OCI-LY7 (cell line): ENCODE measurements at regions not wholly inside any gene's neighbourhood (a gene's known extent, or its start where the extent isn't known, plus 50 kb on each side); places are given as distances from the start of the nearest gene placed in this dataset.

Experiments used
- BruUV-seq: library from RNA; stranded (reverse); fragments of 400-500 nt; replicated peaks from 2 replicates; lab custom pipeline; 2021; lab: Mats Ljungman, UMichigan
- CTCF ChIA-PET: fragments of 300-600 bp; sonication (Branson Sonifier 250); formaldehyde crosslinking; loops from one replicate; lab custom pipeline; 2022; ENCODE audit warnings: antibody characterized with exemption; ENCODE audit not compliant: unreplicated experiment; lab: Charles Lee
- POLR2A ChIA-PET: fragments of 300-600 bp; sonication (Branson Sonifier 250); formaldehyde crosslinking; loops from one replicate; lab custom pipeline; 2022; ENCODE audit warnings: antibody characterized with exemption; lab: Charles Lee
- DNase-seq: peaks from one replicate; pipeline ENCODE4 v3.0.0-alpha.2; 2015; ENCODE audit warnings: low spot score
- H2AFZ ChIP-seq: fragments of 200-600 bp; sonication (generic), shearing (Covaris generic); 2 replicates; pipeline ENCODE4 v1.6.1; 2014; ENCODE audit warnings: mild to moderate bottlenecking, antibody characterized with exemption, low read length, moderate library complexity
- H3K27ac ChIP-seq: fragments of 200-600 bp; sonication (generic); 2 replicates; pipeline ENCODE4 v1.5.1; 2014; ENCODE audit warnings: mixed run types, low read depth, mild to moderate bottlenecking, moderate library complexity, low read length, inconsistent platforms; ENCODE audit not compliant: poor library complexity, severe bottlenecking
- H3K36me3 ChIP-seq: fragments of 200-600 bp; sonication (generic); 2 replicates; pipeline ENCODE4 v1.6.1; 2014; ENCODE audit warnings: mild to moderate bottlenecking, antibody characterized with exemption, low read length, moderate library complexity, mixed read lengths; ENCODE audit not compliant: insufficient read depth
- H3K4me1 ChIP-seq: fragments of 200-600 bp; sonication (generic); 2 replicates; pipeline ENCODE4 v1.5.1; 2014; ENCODE audit warnings: mild to moderate bottlenecking, low read length; ENCODE audit not compliant: insufficient read depth, poor library complexity, severe bottlenecking
- H3K4me2 ChIP-seq: fragments of 200-600 bp; sonication (generic); 2 replicates; pipeline ENCODE4 v1.6.1; 2014; ENCODE audit warnings: mild to moderate bottlenecking, low read length
- H3K4me3 ChIP-seq: fragments of 200-600 bp; sonication (generic); 2 replicates; pipeline ENCODE4 v1.5.1; 2014; ENCODE audit warnings: mild to moderate bottlenecking, low read depth, low read length; ENCODE audit not compliant: poor library complexity, severe bottlenecking
- H3K79me2 ChIP-seq: fragments of 200-600 bp; sonication (generic); 2 replicates; pipeline ENCODE4 v1.6.1; 2016; ENCODE audit warnings: low read depth, mild to moderate bottlenecking, low read length, moderate library complexity, mixed read lengths; ENCODE audit not compliant: insufficient read depth
- H3K9me2 ChIP-seq: fragments of 200-600 bp; sonication (generic); 2 replicates; pipeline ENCODE4 v1.6.1; 2016; ENCODE audit warnings: mild to moderate bottlenecking, low read length, mixed read lengths; ENCODE audit not compliant: insufficient read depth
- H3K9me3 ChIP-seq: fragments of 200-600 bp; sonication (generic); 2 replicates; pipeline ENCODE4 v1.6.1; 2014; ENCODE audit warnings: mild to moderate bottlenecking, mixed run types, low read length, mixed read lengths
- H4K20me1 ChIP-seq: fragments of 200-600 bp; sonication (generic); 2 replicates; pipeline ENCODE4 v1.6.1; 2014; ENCODE audit warnings: mild to moderate bottlenecking, antibody characterized with exemption, low read length, moderate library complexity, mixed read lengths; ENCODE audit not compliant: insufficient read depth
- EZH2phosphoT487 ChIP-seq: fragments of 200-600 bp; sonication (generic); IDR thresholded peaks from 2 replicates; pipeline ENCODE4 v1.6.1; 2018; ENCODE audit warnings: low read depth, borderline replicate concordance, mild to moderate bottlenecking, mixed run types, antibody characterized with exemption, low read length, moderate library complexity, mixed read lengths
- intact Hi-C: fragments of 100-400 bp; cut with micrococcal nuclease; formaldehyde crosslinking; loops from one replicate; pipeline ENCODE4 v1.10.0; 2022; ENCODE audit not compliant: unreplicated experiment
- TF ChIP-seq, protein P1 (sequence below): fragments of 200-600 bp; sonication (generic); conservative IDR thresholded peaks from 2 replicates; pipeline ENCODE4 v1.5.1; 2014; ENCODE audit warnings: mild to moderate bottlenecking, antibody characterized with exemption, low read length, moderate library complexity, mixed read lengths

DNA sequence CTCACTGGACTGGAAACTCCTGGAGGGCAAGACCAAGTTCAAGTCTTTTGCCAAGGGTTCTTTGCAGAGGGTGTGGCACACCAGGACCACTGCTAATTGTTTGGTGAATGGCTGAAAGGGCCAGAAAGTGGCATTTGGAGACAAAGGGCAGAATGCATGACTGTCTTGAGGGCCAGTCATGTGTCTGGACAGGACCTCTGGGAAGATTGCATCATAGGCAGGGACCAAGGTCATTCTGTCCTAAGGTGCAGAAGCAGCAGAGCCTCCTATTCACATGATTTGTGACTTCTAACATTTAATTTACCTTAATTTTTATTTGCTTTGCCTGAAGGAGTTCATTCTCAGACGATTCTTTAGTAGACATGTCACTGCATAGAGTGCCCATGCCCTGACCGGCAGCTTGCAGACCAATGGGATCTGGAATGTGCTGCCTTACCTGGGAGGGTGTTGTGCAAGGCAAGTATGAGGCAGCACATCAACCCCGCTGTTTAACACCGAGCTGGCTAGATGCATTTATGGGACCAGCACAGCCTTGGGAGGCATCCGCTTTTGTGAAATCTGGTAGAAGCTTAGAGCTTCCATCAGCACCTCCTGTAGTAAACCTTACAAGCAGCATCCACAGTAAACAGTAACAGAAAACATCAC lies 62.3 kb upstream of the MAF start:
- H3K79me2 ChIP-seq: no peaks in the 10 kb centered on the region
- no peaks in the 10 kb centered on the region for H3K9me2 ChIP-seq
- no peaks in the 10 kb centered on the region for H3K9me3 ChIP-seq
- intact Hi-C loops: no loop called here
- ChIA-PET CTCF (no interaction called here), POLR2A (no interaction called here)
- H3K4me3 ChIP-seq: no peak overlapping the region
- no peak overlapping the region for H3K27ac ChIP-seq
- H4K20me1 ChIP-seq: no peaks in the 10 kb centered on the region
- TF ChIP-seq EZH2phosphoT487: no peak
- TF ChIP-seq, protein P1, sequence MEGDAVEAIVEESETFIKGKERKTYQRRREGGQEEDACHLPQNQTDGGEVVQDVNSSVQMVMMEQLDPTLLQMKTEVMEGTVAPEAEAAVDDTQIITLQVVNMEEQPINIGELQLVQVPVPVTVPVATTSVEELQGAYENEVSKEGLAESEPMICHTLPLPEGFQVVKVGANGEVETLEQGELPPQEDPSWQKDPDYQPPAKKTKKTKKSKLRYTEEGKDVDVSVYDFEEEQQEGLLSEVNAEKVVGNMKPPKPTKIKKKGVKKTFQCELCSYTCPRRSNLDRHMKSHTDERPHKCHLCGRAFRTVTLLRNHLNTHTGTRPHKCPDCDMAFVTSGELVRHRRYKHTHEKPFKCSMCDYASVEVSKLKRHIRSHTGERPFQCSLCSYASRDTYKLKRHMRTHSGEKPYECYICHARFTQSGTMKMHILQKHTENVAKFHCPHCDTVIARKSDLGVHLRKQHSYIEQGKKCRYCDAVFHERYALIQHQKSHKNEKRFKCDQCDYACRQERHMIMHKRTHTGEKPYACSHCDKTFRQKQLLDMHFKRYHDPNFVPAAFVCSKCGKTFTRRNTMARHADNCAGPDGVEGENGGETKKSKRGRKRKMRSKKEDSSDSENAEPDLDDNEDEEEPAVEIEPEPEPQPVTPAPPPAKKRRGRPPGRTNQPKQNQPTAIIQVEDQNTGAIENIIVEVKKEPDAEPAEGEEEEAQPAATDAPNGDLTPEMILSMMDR: no peak
- H3K4me1 ChIP-seq: no peaks in the 10 kb centered on the region
- no peak overlapping the region for H2AFZ ChIP-seq
- no peaks in the 10 kb centered on the region for H3K36me3 ChIP-seq
- DNase-seq: no peak
- no TSS peak for BruUV-seq
- H3K4me2 ChIP-seq: no peak overlapping the region

DNA sequence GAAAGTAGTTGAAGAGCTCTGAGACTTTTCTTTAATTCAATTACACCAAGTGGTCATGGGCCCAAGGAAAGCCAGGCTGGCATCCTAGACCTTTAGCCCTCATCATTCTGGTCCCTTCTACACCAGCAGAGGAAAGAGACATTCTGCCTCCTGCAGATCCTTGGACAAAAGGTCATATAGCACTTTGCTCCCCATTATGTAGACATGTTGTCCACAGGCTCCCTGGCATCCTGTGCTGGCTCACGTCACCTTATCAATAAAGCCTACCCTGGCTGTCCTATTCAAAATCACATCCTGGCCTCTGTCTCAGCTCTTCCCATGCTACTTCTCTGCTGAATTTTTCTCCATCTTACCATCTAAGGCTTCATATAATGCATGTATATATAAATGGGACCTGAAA lies 61.6 kb upstream of the MAF start:
- TF ChIP-seq, protein P1: no peak
- TF ChIP-seq EZH2phosphoT487: no peak
- Histone ChIP-seq H2AFZ (no peak overlapping the region), H3K9me3 (no peaks in the 10 kb centered on the region), H3K4me2 (no peak overlapping the region), H3K27ac (no peak overlapping the region), H4K20me1 (no peaks in the 10 kb centered on the region), H3K4me1 (no peaks in the 10 kb centered on the region), H3K79me2 (no peaks in the 10 kb centered on the region), H3K36me3 (no peaks in the 10 kb centered on the region), H3K9me2 (no peaks in the 10 kb centered on the region), H3K4me3 (no peak overlapping the region)
- BruUV-seq: no TSS peak
- intact Hi-C loops: no loop called here
- POLR2A ChIA-PET: no interaction called here
- CTCF ChIA-PET: no interaction called here
- no peak for DNase-seq

- BruUV-seq: no TSS peak
- H3K4me2 ChIP-seq: no peak overlapping the region
- H4K20me1 ChIP-seq: no peaks in the 10 kb centered on the region
- TF ChIP-seq, protein P1: no peak
- TF ChIP-seq EZH2phosphoT487: no peak
- H3K9me3 ChIP-seq: no peaks in the 10 kb centered on the region
- ChIA-PET POLR2A (no interaction called here), CTCF (no interaction called here)
- H3K79me2 ChIP-seq: no peaks in the 10 kb centered on the region
- H3K27ac ChIP-seq: no peak overlapping the region
- intact Hi-C loops: no loop called here
- no peak for DNase-seq
- no peaks in the 10 kb centered on the region for H3K36me3 ChIP-seq
- no peak overlapping the region for H2AFZ ChIP-seq
- no peaks in the 10 kb centered on the region for H3K4me1 ChIP-seq
- no peak overlapping the region for H3K4me3 ChIP-seq
- no peaks in the 10 kb centered on the region for H3K9me2 ChIP-seq
These were observed 61.0 kb upstream of the MAF start for GRCh38 chr16:79661578-79661977.
